Spleen (tissue), 11 donors: ENCODE measurements at regions not wholly inside any gene's neighbourhood (a gene's known extent, or its start where the extent isn't known, plus 50 kb on each side); places are given as distances from the start of the nearest gene placed in this dataset.

ENCODE experiments used
- DNase-seq: peaks from one replicate; pipeline ENCODE4 v3.0.0-alpha.2; 2020
- H3K27ac ChIP-seq, 8 donors: fragments of 200-600 bp; sonication (generic) in 7 of 8; 1 replicate in 4 of 8; 2 replicates in 4 of 8; pipeline versions ENCODE4 v1.5.0 to v1.8.0; 2016 to 2021; ENCODE audit warnings: inconsistent platforms in 4 of 8, mild to moderate bottlenecking in 4 of 8, moderate library complexity in 1 of 8
- H3K27me3 ChIP-seq, 7 donors: fragments of 200-600 bp; sonication (generic) in 6 of 7; replicated peaks in 1 of 7; 1 replicate in 4 of 7; 2 replicates in 3 of 7; pipeline versions ENCODE4 v1.5.0 to v1.8.0; 2016 to 2021; ENCODE audit warnings: inconsistent platforms in 3 of 7, mild to moderate bottlenecking in 1 of 7
- H3K36me3 ChIP-seq, 6 donors: fragments of 200-600 bp; sonication (generic) in 5 of 6; 1 replicate in 4 of 6; 2 replicates in 2 of 6; pipeline versions ENCODE4 v1.5.0 to v1.8.0; 2016 to 2021; ENCODE audit warnings: inconsistent platforms in 2 of 6
- H3K4me1 ChIP-seq, 6 donors: fragments of 200-600 bp; sonication (generic) in 5 of 6; 1 replicate in 3 of 6; 2 replicates in 3 of 6; pipeline versions ENCODE4 v1.5.0 to v1.8.0; 2016 to 2021; ENCODE audit warnings: inconsistent platforms in 3 of 6
- H3K4me3 ChIP-seq, 8 donors: fragments of 200-600 bp; sonication (generic) in 7 of 8; 1 replicate in 4 of 8; 2 replicates in 4 of 8; pipeline versions ENCODE4 v1.5.0 to v1.8.0; 2016 to 2021; ENCODE audit warnings: inconsistent platforms in 4 of 8, mild to moderate bottlenecking in 4 of 8, moderate library complexity in 2 of 8
- H3K9me3 ChIP-seq, 8 donors: fragments of 200-600 bp; sonication (generic) in 7 of 8; 1 replicate in 4 of 8; 2 replicates in 4 of 8; pipeline versions ENCODE4 v1.5.0 to v1.8.0; 2016 to 2021; ENCODE audit warnings: inconsistent platforms in 4 of 8
- CTCF ChIP-seq, 11 experiments: fragments of 200-600 bp in 7 of 11; fragments of 450-650 bp in 4 of 11; sonication (generic) in 4 of 11; IDR thresholded peaks in 8 of 11; conservative IDR thresholded peaks in 3 of 11; 1 replicate in 7 of 11; 2 replicates in 4 of 11; pipeline versions ENCODE4 v1.4.0 to v1.8.0; 2016 to 2021; ENCODE audit warnings: antibody characterized with exemption in 11 of 11, inconsistent platforms in 4 of 11, mild to moderate bottlenecking in 1 of 11
- POLR2A ChIP-seq, 3 donors: fragments of 450-650 bp; IDR thresholded peaks; one replicate each; pipeline ENCODE4 v1.5.1; 2017; ENCODE audit warnings: antibody characterized with exemption in 3 of 3, mild to moderate bottlenecking in 1 of 3
- POLR2AphosphoS5 ChIP-seq, 3 donors: sonication (generic); formaldehyde crosslinking; IDR thresholded peaks; one replicate each; pipeline ENCODE4 v1.5.1; 2017; ENCODE audit warnings: antibody characterized with exemption in 3 of 3
- WGBS, 5 donors: extraction: QIAGEN DNeasy Blood & Tissue Kit in 3 of 5; methylation state at CpG; one replicate each; pipeline versions ENCODE4 v1.1.5 to v1.1.7; 2013 to 2018; 5-methylcytosine and 5-hydroxymethylcytosine counted together
- intact Hi-C: fragments of 100-400 bp; cut with DNase I; formaldehyde crosslinking; loops from one replicate; pipeline ENCODE4 v1.15.0; 2023; ENCODE audit warnings: low total_unique reads
- donor health status: healthy with polysubstance abuse.
- donor health status: DM: no; HTN: no; CAD: no; lungs with moderate emphysema.
- donor health status: DM: no; HTN: no; CAD: no.
- donor health status: Bipolar disorder and iron deficiency.
- donor health status: healthy.
- donor health status: DM: no; HTN: no; CAD: no.
- donor health status: DM: yes; HTN: yes; CAD: no.

GRCh38 chr3:30962084-30962483, 67.6 kb upstream of the GADL1 start:
- no peak overlapping the region for H3K27ac ChIP-seq
- TF ChIP-seq POLR2AphosphoS5 (IDR thresholded peaks at IDR 0.05): no peak
- TF ChIP-seq CTCF (IDR thresholded peaks at IDR 0.05 in 8 of 11, conservative IDR thresholded peaks at IDR 0.05 in 3 of 11): no peak
- no peak for TF ChIP-seq POLR2A (IDR thresholded peaks at IDR 0.05)

GRCh38 chr3:30962493-30962892, 68.0 kb upstream of the GADL1 start:
- TF ChIP-seq POLR2AphosphoS5 (IDR thresholded peaks at IDR 0.05): no peak
- TF ChIP-seq POLR2A (IDR thresholded peaks at IDR 0.05): no peak
- TF ChIP-seq CTCF (IDR thresholded peaks at IDR 0.05 in 8 of 11, conservative IDR thresholded peaks at IDR 0.05 in 3 of 11): no peak
- H3K4me3 ChIP-seq: no peak overlapping the region
- H3K27ac ChIP-seq: no peak overlapping the region
- H3K4me1 ChIP-seq: no peaks in the 10 kb centered on the region
- H3K36me3 ChIP-seq: no peaks in the 10 kb centered on the region
- WGBS, 5 donors: 75 to 88% (median 85%) methylated on average over 4 of the region's 4 CpGs
- DNase-seq: no peak
- intact Hi-C loops: no loop called here
- H3K27me3 ChIP-seq: no peaks in the 10 kb centered on the region
- H3K9me3 ChIP-seq: peaks cover 0 to 18% (median 8%) of the 10 kb centered on the region in 8 donors

More at GRCh38 chr3:30962084-30962483, 67.6 kb upstream of the GADL1 start:
- H3K4me3 ChIP-seq: no peak overlapping the region
- H3K9me3 ChIP-seq: peaks cover 0 to 18% (median 8%) of the 10 kb centered on the region in 8 donors
- H3K36me3 ChIP-seq: no peaks in the 10 kb centered on the region
- intact Hi-C loops: no loop called here
- no peaks in the 10 kb centered on the region for H3K27me3 ChIP-seq
- H3K4me1 ChIP-seq: no peaks in the 10 kb centered on the region
- no peak for DNase-seq
- WGBS, 5 donors: 68 to 95% (median 90%) methylated on average over 2 of the region's 2 CpGs

GRCh38 chr3:30963223-30963722, 68.8 kb upstream of the GADL1 start:
- H3K27me3 ChIP-seq: no peaks in the 10 kb centered on the region
- intact Hi-C loops: no loop called here
- no peak for DNase-seq
- H3K27ac ChIP-seq: no peak overlapping the region
- H3K36me3 ChIP-seq: no peaks in the 10 kb centered on the region
- TF ChIP-seq CTCF (IDR thresholded peaks at IDR 0.05 in 8 of 11, conservative IDR thresholded peaks at IDR 0.05 in 3 of 11) (no peak), POLR2AphosphoS5 (IDR thresholded peaks at IDR 0.05) (no peak)
- H3K9me3 ChIP-seq: peaks cover 0 to 14% (median 8%) of the 10 kb centered on the region in 8 donors
- H3K4me3 ChIP-seq: no peak overlapping the region
- no peaks in the 10 kb centered on the region for H3K4me1 ChIP-seq

- Histone ChIP-seq H3K36me3 (no peaks in the 10 kb centered on the region), H3K4me3 (no peak overlapping the region), H3K4me1 (no peaks in the 10 kb centered on the region), H3K27ac (no peak overlapping the region), H3K27me3 (no peaks in the 10 kb centered on the region), H3K9me3 (peaks cover 0 to under 1% (median 0%) of the 10 kb centered on the region in 8 donors)
- TF ChIP-seq POLR2AphosphoS5 (IDR thresholded peaks at IDR 0.05) (no peak), POLR2A (IDR thresholded peaks at IDR 0.05) (no peak), CTCF (IDR thresholded peaks at IDR 0.05 in 8 of 11, conservative IDR thresholded peaks at IDR 0.05 in 3 of 11) (no peak)
- DNase-seq: no peak
- intact Hi-C loops: no loop called here
Measured at GRCh38 chr3:30964612-30965011, 70.2 kb upstream of the GADL1 start.
